ENCODE measurements at regions not wholly inside any gene's neighbourhood (a gene's known extent, or its start where the extent isn't known, plus 50 kb on each side); places are given as distances from the start of the nearest gene placed in this dataset.

DNA sequence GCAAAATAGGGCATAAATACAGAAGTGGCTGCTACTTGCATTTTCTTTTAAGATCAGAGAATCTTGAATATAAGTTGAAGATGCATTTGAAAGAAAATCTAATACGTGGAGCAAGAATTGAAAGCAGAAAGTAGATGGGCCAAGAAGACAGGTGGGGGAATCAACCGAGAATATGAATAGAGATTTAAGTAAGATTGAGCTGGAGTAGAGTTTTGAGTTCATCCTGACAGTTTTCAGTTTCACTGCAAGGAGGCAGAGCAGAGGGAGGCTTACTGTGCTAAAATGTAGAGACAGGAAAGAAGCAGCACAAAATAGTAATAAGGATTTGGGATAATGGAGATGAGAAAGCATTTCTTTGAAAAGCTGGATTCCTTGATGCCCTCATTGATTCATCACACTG, 214.5 kb downstream of the GJA1 start:
- no peak overlapping the region for H3K4me3 ChIP-seq (ENCODE audit: low read depth, low read length)
- TF ChIP-seq CTCF (IDR thresholded peaks at IDR 0.05; ENCODE audit: low read depth, low read length): no peak

DNA sequence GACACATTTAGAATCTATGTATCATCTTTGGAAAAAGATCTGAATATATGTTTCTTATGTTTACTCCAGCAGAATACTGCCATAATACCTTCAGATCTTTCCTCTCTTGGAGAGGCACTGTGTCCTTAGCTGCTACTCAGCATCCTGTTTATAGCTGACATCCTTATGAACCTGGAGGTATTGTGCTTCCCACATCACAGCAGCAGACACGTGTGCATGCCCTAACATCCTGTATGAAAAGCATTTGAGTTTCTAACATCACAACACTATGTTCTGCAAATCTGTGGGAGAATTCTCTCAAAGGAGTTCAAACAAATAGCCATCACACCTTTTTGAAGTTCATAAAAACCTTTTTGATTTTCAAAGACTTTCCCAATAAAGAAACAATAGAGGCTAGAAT, 216.0 kb downstream of the GJA1 start:
- TF ChIP-seq CTCF (IDR thresholded peaks at IDR 0.05; ENCODE audit: low read depth, low read length): no peak
- H3K4me3 ChIP-seq (ENCODE audit: low read depth, low read length): no peak overlapping the region

DNA sequence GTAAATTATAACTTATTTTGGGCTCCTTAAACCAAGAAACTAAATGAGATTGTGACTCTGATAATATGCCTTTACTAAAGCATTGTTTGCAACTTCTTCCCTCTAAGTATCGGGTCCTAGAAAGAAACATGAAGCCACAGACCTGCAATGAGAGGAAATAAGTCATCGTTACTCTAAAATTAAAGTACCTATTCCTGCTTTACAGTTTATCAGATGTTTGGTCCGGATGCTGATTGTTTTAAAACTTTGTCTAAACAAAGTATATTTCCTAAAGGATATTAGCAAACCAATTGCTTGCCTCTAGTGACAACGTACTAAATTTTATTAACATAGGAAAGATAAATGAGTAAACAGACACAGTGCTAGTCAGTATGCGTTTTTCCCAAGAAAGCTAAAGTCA, 216.8 kb downstream of the GJA1 start:
- no peak overlapping the region for H3K4me3 ChIP-seq (ENCODE audit: low read depth, low read length)
- TF ChIP-seq CTCF (IDR thresholded peaks at IDR 0.05; ENCODE audit: low read depth, low read length): no peak

DNA sequence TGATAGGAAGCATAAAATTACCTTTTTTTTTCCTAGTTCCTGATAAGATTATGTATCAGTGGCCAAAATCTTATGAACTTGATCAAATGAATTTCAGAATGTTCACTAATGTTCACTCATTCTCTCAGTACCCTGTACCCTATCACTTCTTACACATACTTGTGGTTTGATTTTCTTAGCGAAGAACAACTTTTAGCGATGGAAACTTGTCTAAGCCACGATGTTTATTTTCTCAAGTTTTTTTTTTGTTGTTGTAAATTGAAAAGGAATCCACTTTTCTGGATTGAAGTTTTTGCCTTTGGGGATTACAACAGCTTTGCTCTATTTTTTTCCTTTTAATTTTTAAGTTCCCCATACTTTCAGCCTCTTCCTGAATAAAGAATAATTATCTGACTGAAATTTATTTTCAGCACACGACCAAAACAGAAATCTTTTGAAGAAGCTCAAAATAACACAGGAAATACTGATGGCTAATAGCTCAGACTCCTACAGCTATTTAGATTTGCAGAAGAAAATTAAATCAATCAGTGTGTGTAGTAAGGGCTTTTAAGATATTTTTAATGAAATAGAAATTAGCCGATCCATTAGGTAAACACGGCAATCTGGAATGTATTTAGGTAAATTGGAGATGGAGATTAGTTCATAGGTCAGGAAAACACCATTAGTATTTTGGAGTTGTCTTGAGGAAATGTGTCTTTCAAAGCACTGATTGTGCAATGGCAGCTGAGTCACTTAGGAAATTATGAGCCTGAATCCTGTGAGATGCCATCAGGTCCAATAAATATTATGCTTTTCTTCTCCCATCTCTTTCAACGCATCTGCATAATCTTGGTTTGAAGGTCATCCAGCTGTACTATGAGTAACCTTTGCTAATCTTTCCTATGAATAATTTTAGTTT, 217.5 kb downstream of the GJA1 start:
- H3K4me3 ChIP-seq (ENCODE audit: low read depth, low read length): no peak overlapping the region

GRCh38 chr6:121653624-121654008, 218.2 kb downstream of the GJA1 start:
- H3K4me3 ChIP-seq (ENCODE audit: low read depth, low read length): no peak overlapping the region
- TF ChIP-seq CTCF (IDR thresholded peaks at IDR 0.05; ENCODE audit: low read depth, low read length): no peak

More for the DNA sequence above, 217.5 kb downstream of the GJA1 start:
- no peak for TF ChIP-seq CTCF (IDR thresholded peaks at IDR 0.05; ENCODE audit: low read depth, low read length)

DNA sequence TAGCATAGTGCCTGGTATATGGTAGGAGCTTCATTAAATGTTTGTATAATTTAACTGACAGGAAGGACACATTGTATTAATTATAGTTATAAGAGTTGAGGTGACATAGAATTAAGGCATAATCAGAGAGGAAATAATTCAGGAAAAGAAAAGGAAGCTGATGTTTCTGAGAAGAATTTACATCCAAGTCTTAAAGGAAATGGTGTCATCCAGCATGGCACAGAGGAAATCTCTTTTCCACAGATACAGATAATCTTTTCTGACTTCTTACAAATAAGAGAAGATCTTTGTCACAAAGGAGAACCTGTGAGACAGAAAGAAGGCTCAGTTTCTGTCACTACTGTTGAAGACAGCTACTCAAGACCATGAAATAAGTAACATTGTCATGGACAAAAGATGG, 222.5 kb downstream of the GJA1 start:
- H3K4me3 ChIP-seq (ENCODE audit: low read depth, low read length): no peak overlapping the region
- no peak for TF ChIP-seq CTCF (IDR thresholded peaks at IDR 0.05; ENCODE audit: low read depth, low read length)

DNA sequence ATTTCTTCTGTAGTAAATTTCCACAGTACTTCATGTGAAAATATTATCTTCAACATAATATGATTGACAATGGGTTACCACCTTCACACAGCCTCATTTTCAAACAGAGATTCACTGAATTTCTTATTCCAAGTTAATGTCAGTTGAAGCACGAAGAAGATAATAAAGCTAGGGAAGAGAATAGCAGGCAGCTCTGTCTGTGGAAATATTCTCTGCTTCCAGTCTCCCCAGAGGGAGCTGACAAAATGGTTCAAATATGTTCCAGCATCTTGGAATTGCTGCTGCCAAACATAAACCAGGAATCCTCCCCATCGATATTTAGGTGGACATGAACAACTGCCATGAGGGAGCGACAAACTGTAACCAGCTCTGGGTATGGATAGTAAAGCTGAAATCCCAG, 224.8 kb downstream of the GJA1 start:
- H3K4me3 ChIP-seq (ENCODE audit: low read depth, low read length): no peak overlapping the region
- no peak for TF ChIP-seq CTCF (IDR thresholded peaks at IDR 0.05; ENCODE audit: low read depth, low read length)

Measured in WI38 (cell line).